Astrocyte (in vitro differentiated cells and primary cell): ENCODE measurements at regions not wholly inside any gene's neighbourhood (a gene's known extent, or its start where the extent isn't known, plus 50 kb on each side); places are given as distances from the start of the nearest gene placed in this dataset.

ENCODE experiments used
- DNase-seq: peaks from one replicate; pipeline ENCODE4 v3.0.0-alpha.2; 2010; ENCODE audit warnings: low read depth
- FAIRE-seq: peaks from 2 replicates; lab custom pipeline; 2011; peaks lifted over from hg19 to GRCh38; lab: Jason Lieb, UNC
- H2AFZ ChIP-seq: 2 replicates; pipeline ENCODE4 v1.6.0; 2012; ENCODE audit warnings: low read depth, low read length, inconsistent platforms
- H3K27ac ChIP-seq: 2 replicates; pipeline ENCODE4 v1.5.1; 2011; ENCODE audit warnings: low read depth, low read length, inconsistent platforms
- H3K27me3 ChIP-seq: 2 replicates; pipeline ENCODE4 v1.6.0; 2011; ENCODE audit warnings: low read length, inconsistent platforms; ENCODE audit not compliant: insufficient read depth
- H3K36me3 ChIP-seq: 2 replicates; pipeline ENCODE4 v1.5.1; 2011; ENCODE audit warnings: low read length, inconsistent platforms; ENCODE audit not compliant: insufficient read depth
- H3K4me1 ChIP-seq: 2 replicates; pipeline ENCODE4 v1.5.1; 2011; ENCODE audit warnings: low read length, inconsistent platforms; ENCODE audit not compliant: insufficient read depth
- H3K4me2 ChIP-seq: 2 replicates; pipeline ENCODE4 v1.6.0; 2012; ENCODE audit warnings: low read length, inconsistent platforms
- H3K4me3 ChIP-seq: 2 replicates; pipeline ENCODE4 v1.5.1; 2011; ENCODE audit warnings: low read depth, mild to moderate bottlenecking, low read length, inconsistent platforms; ENCODE audit not compliant: insufficient read depth
- H3K79me2 ChIP-seq: 2 replicates; pipeline ENCODE4 v1.6.0; 2012; ENCODE audit warnings: mild to moderate bottlenecking, low read length, inconsistent platforms; ENCODE audit not compliant: insufficient read depth
- H3K9ac ChIP-seq: 2 replicates; pipeline ENCODE4 v1.6.0; 2012; ENCODE audit warnings: mild to moderate bottlenecking, low read length, inconsistent platforms
- H3K9me3 ChIP-seq: 2 replicates; pipeline ENCODE4 v1.5.1; 2012; ENCODE audit warnings: low read depth, mild to moderate bottlenecking, low read length, inconsistent platforms; ENCODE audit not compliant: insufficient read depth
- H4K20me1 ChIP-seq: 2 replicates; pipeline ENCODE4 v1.6.0; 2012; ENCODE audit warnings: low read length, inconsistent platforms; ENCODE audit not compliant: insufficient read depth
- H3K27ac Mint-ChIP-seq: one replicate; pipeline ENCODE4 v1.8.0; 2021; ENCODE audit warnings: mild to moderate bottlenecking, mixed read lengths; ENCODE audit not compliant: unreplicated experiment
- H3K27me3 Mint-ChIP-seq: one replicate; pipeline ENCODE4 v1.8.0; 2021; ENCODE audit warnings: low read depth, mixed read lengths; ENCODE audit not compliant: unreplicated experiment
- H3K36me3 Mint-ChIP-seq: one replicate; pipeline ENCODE4 v1.8.0; 2021; ENCODE audit warnings: low read depth, mixed read lengths; ENCODE audit not compliant: unreplicated experiment
- H3K4me1 Mint-ChIP-seq: one replicate; pipeline ENCODE4 v1.8.0; 2021; ENCODE audit warnings: low read depth, mixed read lengths; ENCODE audit not compliant: unreplicated experiment
- H3K4me3 Mint-ChIP-seq: one replicate; pipeline ENCODE4 v1.8.0; 2021; ENCODE audit warnings: mild to moderate bottlenecking, moderate library complexity, mixed read lengths; ENCODE audit not compliant: unreplicated experiment
- H3K9me3 Mint-ChIP-seq: one replicate; pipeline ENCODE4 v1.8.0; 2021; ENCODE audit warnings: mild to moderate bottlenecking, mixed read lengths; ENCODE audit not compliant: unreplicated experiment
- EZH2 ChIP-seq: IDR thresholded peaks from 2 replicates; pipeline ENCODE4 v1.6.1; 2012; ENCODE audit warnings: mild to moderate bottlenecking, low read length, inconsistent platforms; ENCODE audit not compliant: insufficient read depth
- TF ChIP-seq, protein P1 (sequence below): IDR thresholded peaks from 2 replicates; pipeline ENCODE4 v1.5.1; 2011; ENCODE audit warnings: low read depth, mild to moderate bottlenecking, inconsistent platforms, low read length, moderate library complexity; ENCODE audit not compliant: insufficient read depth

DNA sequence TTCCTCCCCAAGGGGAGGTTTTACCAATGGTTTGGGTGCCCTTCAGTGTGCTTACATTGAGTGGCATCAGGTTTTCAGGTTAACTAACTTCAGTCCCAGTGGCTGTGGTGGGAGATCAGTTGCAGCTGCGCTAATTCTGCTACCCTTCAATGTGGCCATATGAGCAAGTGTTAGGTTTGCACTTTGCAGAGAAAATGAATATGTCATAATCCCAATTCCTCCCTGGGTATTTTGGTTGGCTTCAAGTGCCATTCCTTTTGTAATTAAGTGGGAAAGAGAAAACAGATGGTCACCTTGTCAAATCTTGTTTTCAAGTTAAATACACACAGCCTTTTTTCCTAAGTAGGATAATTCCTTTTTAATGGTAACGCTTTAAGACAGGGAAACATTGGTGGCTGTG, 236.2 kb downstream of the TLE4 start:
- H3K27me3 Mint-ChIP-seq: peaks cover 2% of the 10 kb centered on the region
- peaks cover 18% of the 10 kb centered on the region for H3K4me1 ChIP-seq
- DNase-seq: peak; percentile 33
- no peak overlapping the region for H3K4me3 Mint-ChIP-seq
- H3K27ac ChIP-seq: no peak overlapping the region
- H3K36me3 ChIP-seq: no peaks in the 10 kb centered on the region
- no peaks in the 10 kb centered on the region for H3K79me2 ChIP-seq
- no peaks in the 10 kb centered on the region for H3K9me3 ChIP-seq
- TF ChIP-seq, protein P1, sequence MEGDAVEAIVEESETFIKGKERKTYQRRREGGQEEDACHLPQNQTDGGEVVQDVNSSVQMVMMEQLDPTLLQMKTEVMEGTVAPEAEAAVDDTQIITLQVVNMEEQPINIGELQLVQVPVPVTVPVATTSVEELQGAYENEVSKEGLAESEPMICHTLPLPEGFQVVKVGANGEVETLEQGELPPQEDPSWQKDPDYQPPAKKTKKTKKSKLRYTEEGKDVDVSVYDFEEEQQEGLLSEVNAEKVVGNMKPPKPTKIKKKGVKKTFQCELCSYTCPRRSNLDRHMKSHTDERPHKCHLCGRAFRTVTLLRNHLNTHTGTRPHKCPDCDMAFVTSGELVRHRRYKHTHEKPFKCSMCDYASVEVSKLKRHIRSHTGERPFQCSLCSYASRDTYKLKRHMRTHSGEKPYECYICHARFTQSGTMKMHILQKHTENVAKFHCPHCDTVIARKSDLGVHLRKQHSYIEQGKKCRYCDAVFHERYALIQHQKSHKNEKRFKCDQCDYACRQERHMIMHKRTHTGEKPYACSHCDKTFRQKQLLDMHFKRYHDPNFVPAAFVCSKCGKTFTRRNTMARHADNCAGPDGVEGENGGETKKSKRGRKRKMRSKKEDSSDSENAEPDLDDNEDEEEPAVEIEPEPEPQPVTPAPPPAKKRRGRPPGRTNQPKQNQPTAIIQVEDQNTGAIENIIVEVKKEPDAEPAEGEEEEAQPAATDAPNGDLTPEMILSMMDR: no peak
- no peak for TF ChIP-seq EZH2
- no peak overlapping the region for H2AFZ ChIP-seq
- no peak overlapping the region for H3K4me3 ChIP-seq
- no peaks in the 10 kb centered on the region for H3K27me3 ChIP-seq
- H3K9ac ChIP-seq: no peak overlapping the region
- peaks cover 18% of the 10 kb centered on the region for H3K4me1 Mint-ChIP-seq
- H3K9me3 Mint-ChIP-seq: no peaks in the 10 kb centered on the region
- no peak overlapping the region for H3K27ac Mint-ChIP-seq
- no peaks in the 10 kb centered on the region for H3K36me3 Mint-ChIP-seq
- no peak overlapping the region for H3K4me2 ChIP-seq
- FAIRE-seq: no peak
- no peaks in the 10 kb centered on the region for H4K20me1 ChIP-seq

DNA sequence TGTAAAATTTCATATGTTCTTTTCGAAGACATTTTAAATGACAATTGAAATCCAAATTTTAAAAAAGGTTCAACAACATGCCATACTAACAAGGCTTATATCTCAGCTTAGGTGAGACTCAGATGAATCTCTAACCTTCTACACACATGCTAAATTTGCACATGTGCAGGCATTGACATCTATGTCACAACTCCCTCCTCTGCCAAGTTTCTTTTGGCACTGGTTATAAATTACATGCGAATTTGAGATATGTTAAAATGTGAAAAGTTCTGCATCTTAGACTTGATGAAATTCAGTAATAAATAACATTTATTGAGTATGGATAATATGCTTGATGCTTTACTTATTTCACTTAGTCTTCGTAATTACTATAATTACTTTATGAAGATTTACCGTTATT, 234.3 kb downstream of the TLE4 start:
- H3K9ac ChIP-seq: no peak overlapping the region
- no peaks in the 10 kb centered on the region for H3K9me3 ChIP-seq
- no peak overlapping the region for H3K4me2 ChIP-seq
- Mint-ChIP-seq H3K4me3 (no peak overlapping the region), H3K4me1 (peaks cover 13% of the 10 kb centered on the region), H3K9me3 (no peaks in the 10 kb centered on the region), H3K36me3 (no peaks in the 10 kb centered on the region), H3K27ac (no peak overlapping the region), H3K27me3 (no peaks in the 10 kb centered on the region)
- no peaks in the 10 kb centered on the region for H3K36me3 ChIP-seq
- no peaks in the 10 kb centered on the region for H4K20me1 ChIP-seq
- H2AFZ ChIP-seq: no peak overlapping the region
- no peak for DNase-seq
- no peaks in the 10 kb centered on the region for H3K27me3 ChIP-seq
- no peak overlapping the region for H3K4me3 ChIP-seq
- H3K4me1 ChIP-seq: peaks cover 15% of the 10 kb centered on the region
- H3K79me2 ChIP-seq: no peaks in the 10 kb centered on the region
- no peak overlapping the region for H3K27ac ChIP-seq
- TF ChIP-seq, protein P1: no peak
- no peak for TF ChIP-seq EZH2
- FAIRE-seq: peak; percentile 37

DNA sequence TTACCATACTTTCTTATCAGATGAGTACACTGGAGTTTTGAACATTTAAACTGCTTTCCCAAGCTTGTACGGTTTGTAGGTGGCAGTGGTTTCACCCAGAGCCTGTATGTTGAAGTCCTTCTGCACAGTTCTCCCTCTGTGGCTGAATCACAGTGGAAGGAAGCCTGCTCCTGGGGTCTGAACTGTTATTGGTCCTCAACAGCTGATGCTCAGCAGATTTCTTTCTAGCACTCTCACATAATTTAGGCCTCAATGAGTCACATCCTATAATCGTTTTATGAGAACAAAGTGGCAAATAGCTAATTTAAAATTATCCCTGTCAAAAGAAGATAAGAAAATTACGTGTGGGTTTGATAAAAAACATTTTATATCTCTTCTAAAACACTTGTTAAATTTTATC, 229.7 kb downstream of the TLE4 start:
- H3K4me3 ChIP-seq: no peak overlapping the region
- H3K27me3 ChIP-seq: no peaks in the 10 kb centered on the region
- no peaks in the 10 kb centered on the region for H3K36me3 ChIP-seq
- no peaks in the 10 kb centered on the region for H4K20me1 ChIP-seq
- H3K4me2 ChIP-seq: no peak overlapping the region
- TF ChIP-seq, protein P1: no peak
- TF ChIP-seq EZH2: no peak
- H3K4me3 Mint-ChIP-seq: no peak overlapping the region
- peaks cover 6% of the 10 kb centered on the region for H3K4me1 ChIP-seq
- no peak overlapping the region for H3K27ac Mint-ChIP-seq
- no peak overlapping the region for H3K9ac ChIP-seq
- no peak overlapping the region for H2AFZ ChIP-seq
- no peaks in the 10 kb centered on the region for H3K79me2 ChIP-seq
- no peaks in the 10 kb centered on the region for H3K9me3 Mint-ChIP-seq
- no peaks in the 10 kb centered on the region for H3K4me1 Mint-ChIP-seq
- no peaks in the 10 kb centered on the region for H3K9me3 ChIP-seq
- DNase-seq (peak; percentile 27), FAIRE-seq (no peak)
- no peaks in the 10 kb centered on the region for H3K27me3 Mint-ChIP-seq
- H3K27ac ChIP-seq: no peak overlapping the region
- peaks cover 1% of the 10 kb centered on the region for H3K36me3 Mint-ChIP-seq
